H9 (cell line): ENCODE measurements at regions not wholly inside any gene's neighbourhood (a gene's known extent, or its start where the extent isn't known, plus 50 kb on each side); places are given as distances from the start of the nearest gene placed in this dataset.

Experiments
- DNase-seq: peaks from one replicate; pipeline ENCODE4 v3.0.0-alpha.2; 2017
- H2AFZ ChIP-seq: one replicate; pipeline ENCODE4 v1.6.1; 2013; ENCODE audit warnings: mild to moderate bottlenecking, low read length, control low read depth, moderate library complexity
- H2AK5ac ChIP-seq: 2 replicates; pipeline ENCODE4 v1.6.1; 2013; ENCODE audit warnings: low read length, control low read depth, mixed read lengths; ENCODE audit not compliant: insufficient read length
- H2BK120ac ChIP-seq: one replicate; pipeline ENCODE4 v1.6.1; 2013; ENCODE audit warnings: low read depth, mild to moderate bottlenecking, low read length, control low read depth, inconsistent platforms; ENCODE audit not compliant: poor library complexity, severe bottlenecking
- H2BK12ac ChIP-seq: 2 replicates; pipeline ENCODE4 v1.6.1; 2013; ENCODE audit warnings: low read length, control low read depth, mixed read lengths, low read depth; ENCODE audit not compliant: insufficient read length
- H2BK15ac ChIP-seq: 2 replicates; pipeline ENCODE4 v1.6.1; 2013; ENCODE audit warnings: low read depth, low read length, control low read depth
- H2BK20ac ChIP-seq: one replicate; pipeline ENCODE4 v1.6.1; 2013; ENCODE audit warnings: low read depth, mild to moderate bottlenecking, low read length, control low read depth, inconsistent platforms; ENCODE audit not compliant: poor library complexity, severe bottlenecking
- H2BK5ac ChIP-seq: 2 replicates; pipeline ENCODE4 v1.6.1; 2013; ENCODE audit warnings: low read length, control low read depth, mixed read lengths; ENCODE audit not compliant: insufficient read length
- H3K14ac ChIP-seq: 2 replicates; pipeline ENCODE4 v1.6.1; 2013; ENCODE audit warnings: low read length, control low read depth; ENCODE audit not compliant: insufficient read depth
- H3K18ac ChIP-seq: 2 replicates; pipeline ENCODE4 v1.6.1; 2013; ENCODE audit warnings: low read depth, mild to moderate bottlenecking, mixed read lengths, low read length, control low read depth; ENCODE audit not compliant: insufficient read length
- H3K23ac ChIP-seq: 2 replicates; pipeline ENCODE4 v1.6.1; 2013; ENCODE audit warnings: low read length, control low read depth, mixed read lengths, low read depth; ENCODE audit not compliant: insufficient read length
- H3K23me2 ChIP-seq: 2 replicates; pipeline ENCODE4 v1.6.1; 2013; ENCODE audit warnings: low read depth, mild to moderate bottlenecking, mixed read lengths, low read length, control low read depth; ENCODE audit not compliant: insufficient read length, poor library complexity, severe bottlenecking
- H3K27ac ChIP-seq: 2 replicates; pipeline ENCODE4 v1.5.1; 2013; ENCODE audit warnings: low read length, control low read depth, mixed read lengths, low read depth; ENCODE audit not compliant: insufficient read length
- H3K27me3 ChIP-seq: 2 replicates; pipeline ENCODE4 v1.6.1; 2013; ENCODE audit warnings: low read length, control low read depth, inconsistent platforms; ENCODE audit not compliant: insufficient read depth
- H3K4ac ChIP-seq: 2 replicates; pipeline ENCODE4 v1.6.1; 2013; ENCODE audit warnings: low read depth, mild to moderate bottlenecking, control low read depth, inconsistent platforms, low read length, moderate library complexity
- H3K4me1 ChIP-seq: 2 replicates; pipeline ENCODE4 v1.6.1; 2013; ENCODE audit warnings: low read length, control low read depth, inconsistent platforms; ENCODE audit not compliant: insufficient read depth
- H3K4me2 ChIP-seq: 2 replicates; pipeline ENCODE4 v1.6.1; 2013; ENCODE audit warnings: low read length, control low read depth, mixed read lengths; ENCODE audit not compliant: insufficient read length, insufficient read depth
- H3K56ac ChIP-seq: 2 replicates; pipeline ENCODE4 v1.6.1; 2013; ENCODE audit warnings: low read depth, mild to moderate bottlenecking, mixed read lengths, low read length, control low read depth; ENCODE audit not compliant: insufficient read length
- H3K79me1 ChIP-seq: 2 replicates; pipeline ENCODE4 v1.6.1; 2013; ENCODE audit warnings: low read depth, mild to moderate bottlenecking, moderate library complexity, low read length, control low read depth, inconsistent platforms; ENCODE audit not compliant: insufficient read depth, poor library complexity, severe bottlenecking
- H3K79me2 ChIP-seq: 2 replicates; pipeline ENCODE4 v1.6.1; 2013; ENCODE audit warnings: low read length, control low read depth, inconsistent platforms; ENCODE audit not compliant: insufficient read depth
- H3K9ac ChIP-seq: 2 replicates; pipeline ENCODE4 v1.6.1; 2013; ENCODE audit warnings: low read length, control low read depth, mixed read lengths; ENCODE audit not compliant: insufficient read length; ENCODE audit errors: extremely low read depth
- H3K9me3 ChIP-seq: one replicate; pipeline ENCODE4 v1.6.1; 2013; ENCODE audit warnings: low read depth, low read length, inconsistent platforms; ENCODE audit not compliant: control insufficient read depth
- H3T11ph ChIP-seq: one replicate; pipeline ENCODE4 v1.6.1; 2013; ENCODE audit warnings: mild to moderate bottlenecking, low read length, control low read depth, inconsistent platforms
- H4K20me1 ChIP-seq: one replicate; pipeline ENCODE4 v1.6.1; 2013; ENCODE audit not compliant: control insufficient read depth, insufficient read length, insufficient read depth
- H4K5ac ChIP-seq: 2 replicates; pipeline ENCODE4 v1.6.1; 2013; ENCODE audit warnings: low read depth, mild to moderate bottlenecking, mixed read lengths, low read length, control low read depth; ENCODE audit not compliant: insufficient read length
- H4K8ac ChIP-seq: replicated peaks from 2 replicates; pipeline ENCODE4 v1.6.1; 2013; ENCODE audit warnings: low read length, control low read depth, mixed read lengths, low read depth; ENCODE audit not compliant: insufficient read length
- H4K91ac ChIP-seq: 2 replicates; pipeline ENCODE4 v1.6.1; 2013; ENCODE audit warnings: low read depth, mild to moderate bottlenecking, moderate library complexity, mixed read lengths, low read length, control low read depth; ENCODE audit not compliant: insufficient read length
- H3K27ac Mint-ChIP-seq, 3 experiments: 2 replicates in 2 of 3; 3 replicates in 1 of 3; pipeline ENCODE4 v1.8.0; 2020 to 2021; ENCODE audit warnings: mixed read lengths in 3 of 3, mild to moderate bottlenecking in 1 of 3, moderate library complexity in 1 of 3
- H3K27me3 Mint-ChIP-seq: 2 replicates; pipeline ENCODE4 v1.8.0; 2021; ENCODE audit warnings: low read depth, mild to moderate bottlenecking, moderate library complexity, mixed read lengths
- H3K36me3 Mint-ChIP-seq, 3 experiments: 2 replicates in 2 of 3; 3 replicates in 1 of 3; pipeline ENCODE4 v1.8.0; 2020 to 2021; ENCODE audit warnings: low read depth in 3 of 3, mixed read lengths in 3 of 3; ENCODE audit not compliant: insufficient read depth in 1 of 3
- H3K4me1 Mint-ChIP-seq, 2 experiments: 2 replicates each; pipeline ENCODE4 v1.8.0; 2020; ENCODE audit warnings: mixed read lengths in 2 of 2
- H3K4me3 Mint-ChIP-seq, 2 experiments: 2 replicates in 1 of 2; 3 replicates in 1 of 2; pipeline ENCODE4 v1.8.0; 2020 to 2021; ENCODE audit warnings: mild to moderate bottlenecking in 2 of 2, mixed read lengths in 2 of 2, moderate library complexity in 1 of 2
- H3K9me3 Mint-ChIP-seq, 2 experiments: 2 replicates in 1 of 2; 3 replicates in 1 of 2; pipeline ENCODE4 v1.8.0; 2020; ENCODE audit warnings: mild to moderate bottlenecking in 2 of 2, mixed read lengths in 2 of 2, moderate library complexity in 1 of 2
- CTCF ChIP-seq: fragments of 200-600 bp; sonication (generic); conservative IDR thresholded peaks from 3 replicates; pipeline ENCODE4 v1.8.0; 2021; ENCODE audit warnings: antibody characterized with exemption, mild to moderate bottlenecking
- WGBS: extraction: QIAGEN DNeasy Blood & Tissue Kit; methylation state at CpG from one replicate; pipeline ENCODE4 v1.1.7; 2013; ENCODE audit warnings: missing lambda C conversion rate, low lambda C conversion rate, mixed read lengths; ENCODE audit not compliant: insufficient read length; ENCODE audit errors: extremely low coverage; 5-methylcytosine and 5-hydroxymethylcytosine counted together

- Histone ChIP-seq H3K23me2 (no peaks in the 10 kb centered on the region), H3K4ac (no peak overlapping the region), H3K14ac (no peak overlapping the region), H2BK12ac (no peak overlapping the region), H2BK15ac (no peak overlapping the region), H3T11ph (no peak overlapping the region), H3K56ac (no peak overlapping the region), H3K27ac (no peak overlapping the region), H2BK5ac (no peak overlapping the region), H3K27me3 (no peaks in the 10 kb centered on the region), H4K91ac (no peak overlapping the region), H3K23ac (no peak overlapping the region), H3K79me2 (no peaks in the 10 kb centered on the region), H4K20me1 (no peaks in the 10 kb centered on the region), H3K9ac (no peak overlapping the region), H3K79me1 (no peaks in the 10 kb centered on the region), H3K9me3 (no peaks in the 10 kb centered on the region), H2BK20ac (no peak overlapping the region), H4K8ac (no peak overlapping the region), H2AK5ac (no peak overlapping the region), H4K5ac (no peak overlapping the region), H2BK120ac (no peak overlapping the region), H3K18ac (no peak overlapping the region), H3K4me2 (no peak overlapping the region), H2AFZ (no peak overlapping the region), H3K4me1 (no peaks in the 10 kb centered on the region)
- H3K4me3 Mint-ChIP-seq: no peak overlapping the region
- TF ChIP-seq CTCF: no peak
- peaks cover 5 to 10% of the 10 kb centered on the region in 2 experiments for H3K9me3 Mint-ChIP-seq
- WGBS: no CpG with 5 or more reads among the region's 4 CpGs
- H3K27me3 Mint-ChIP-seq: peaks cover 7% of the 10 kb centered on the region; the same call in 1 of the 2 replicates
- no peaks in the 10 kb centered on the region for H3K4me1 Mint-ChIP-seq
- DNase-seq: no peak
- no peak overlapping the region for H3K27ac Mint-ChIP-seq
- H3K36me3 Mint-ChIP-seq: no peaks in the 10 kb centered on the region
Measured at GRCh38 chr20:60186412-60186811, 228.2 kb downstream of the CDH26 start.
